Endothelial cell (in vitro differentiated cells): ENCODE measurements at regions not wholly inside any gene's neighbourhood (a gene's known extent, or its start where the extent isn't known, plus 50 kb on each side); places are given as distances from the start of the nearest gene placed in this dataset.
A peak's percentile ranks its signal among the peaks of the same experiment; 100 is the strongest.

Source experiments
- DNase-seq: peaks from one replicate; pipeline ENCODE4 v3.0.0; 2021; ENCODE audit warnings: low spot score
- H3K27ac Mint-ChIP-seq: one replicate; pipeline ENCODE4 v1.8.0; 2021; ENCODE audit warnings: mixed read lengths, inconsistent platforms; ENCODE audit not compliant: unreplicated experiment
- H3K27me3 Mint-ChIP-seq: one replicate; pipeline ENCODE4 v1.8.0; 2021; ENCODE audit warnings: mild to moderate bottlenecking, moderate library complexity, mixed read lengths, inconsistent platforms; ENCODE audit not compliant: unreplicated experiment
- H3K36me3 Mint-ChIP-seq: one replicate; pipeline ENCODE4 v1.8.0; 2021; ENCODE audit warnings: mild to moderate bottlenecking, low read depth, mixed read lengths, inconsistent platforms; ENCODE audit not compliant: unreplicated experiment
- H3K4me1 Mint-ChIP-seq: one replicate; pipeline ENCODE4 v1.8.0; 2021; ENCODE audit warnings: mild to moderate bottlenecking, mixed read lengths, inconsistent platforms; ENCODE audit not compliant: unreplicated experiment
- H3K4me3 Mint-ChIP-seq: one replicate; pipeline ENCODE4 v1.8.0; 2021; ENCODE audit warnings: mild to moderate bottlenecking, mixed read lengths, inconsistent platforms; ENCODE audit not compliant: unreplicated experiment
- H3K9me3 Mint-ChIP-seq: one replicate; pipeline ENCODE4 v1.8.0; 2021; ENCODE audit warnings: mixed read lengths, inconsistent platforms; ENCODE audit not compliant: unreplicated experiment
- TF ChIP-seq, protein P1 (sequence below): fragments of 200-600 bp; sonication (generic); IDR thresholded peaks from one replicate; pipeline ENCODE4 v1.5.0; 2021; ENCODE audit warnings: antibody characterized with exemption; ENCODE audit not compliant: unreplicated experiment

DNA sequence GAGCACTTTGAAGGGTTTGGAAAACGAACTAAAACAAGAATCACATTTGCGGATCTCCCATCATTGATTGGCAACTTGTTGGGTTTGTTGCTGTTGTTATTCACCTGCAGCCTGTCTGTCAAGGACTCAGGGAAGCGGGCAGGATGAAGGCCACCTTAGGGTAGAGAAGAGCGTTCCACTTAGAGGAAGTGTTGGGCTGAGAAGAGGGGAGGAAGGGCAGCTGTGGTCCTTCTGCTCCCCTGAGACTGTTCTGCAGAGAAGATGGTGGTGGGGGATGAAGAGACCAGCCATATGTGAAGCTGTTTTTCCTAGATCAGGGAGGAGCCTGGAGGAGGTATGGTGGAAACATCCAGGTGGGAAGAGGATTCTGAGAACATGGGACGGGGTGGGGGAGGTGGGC, 70.6 kb upstream of the CPEB4 start:
- peaks cover 3% of the 10 kb centered on the region for H3K4me1 Mint-ChIP-seq
- H3K27ac Mint-ChIP-seq, result no peak overlapping the region
- H3K27me3 Mint-ChIP-seq, result no peaks in the 10 kb centered on the region
- H3K36me3 Mint-ChIP-seq, result no peaks in the 10 kb centered on the region
- H3K4me3 Mint-ChIP-seq, result no peak overlapping the region
- TF ChIP-seq, protein P1, sequence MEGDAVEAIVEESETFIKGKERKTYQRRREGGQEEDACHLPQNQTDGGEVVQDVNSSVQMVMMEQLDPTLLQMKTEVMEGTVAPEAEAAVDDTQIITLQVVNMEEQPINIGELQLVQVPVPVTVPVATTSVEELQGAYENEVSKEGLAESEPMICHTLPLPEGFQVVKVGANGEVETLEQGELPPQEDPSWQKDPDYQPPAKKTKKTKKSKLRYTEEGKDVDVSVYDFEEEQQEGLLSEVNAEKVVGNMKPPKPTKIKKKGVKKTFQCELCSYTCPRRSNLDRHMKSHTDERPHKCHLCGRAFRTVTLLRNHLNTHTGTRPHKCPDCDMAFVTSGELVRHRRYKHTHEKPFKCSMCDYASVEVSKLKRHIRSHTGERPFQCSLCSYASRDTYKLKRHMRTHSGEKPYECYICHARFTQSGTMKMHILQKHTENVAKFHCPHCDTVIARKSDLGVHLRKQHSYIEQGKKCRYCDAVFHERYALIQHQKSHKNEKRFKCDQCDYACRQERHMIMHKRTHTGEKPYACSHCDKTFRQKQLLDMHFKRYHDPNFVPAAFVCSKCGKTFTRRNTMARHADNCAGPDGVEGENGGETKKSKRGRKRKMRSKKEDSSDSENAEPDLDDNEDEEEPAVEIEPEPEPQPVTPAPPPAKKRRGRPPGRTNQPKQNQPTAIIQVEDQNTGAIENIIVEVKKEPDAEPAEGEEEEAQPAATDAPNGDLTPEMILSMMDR, result no peak
- H3K9me3 Mint-ChIP-seq, result no peaks in the 10 kb centered on the region
- DNase-seq, result no peak

DNA sequence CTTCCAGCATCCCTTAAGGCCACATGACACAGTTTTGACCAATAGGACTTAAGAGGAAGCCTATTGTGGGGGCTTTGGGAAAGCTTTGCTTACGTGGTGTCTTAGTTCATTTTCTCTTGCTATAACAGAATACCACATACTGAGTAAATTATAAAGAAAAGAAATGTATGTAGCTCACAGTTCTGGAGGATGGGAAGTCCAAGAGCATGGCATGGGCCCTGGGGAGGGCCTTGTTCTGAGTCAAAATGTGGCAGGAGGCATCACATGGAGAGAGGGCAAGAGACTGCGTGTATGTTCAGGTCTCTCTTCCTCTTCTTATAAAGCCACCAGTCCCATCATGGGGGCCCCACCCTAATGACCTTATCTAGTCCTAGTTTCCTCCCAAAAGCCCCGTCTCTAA, 68.6 kb upstream of the CPEB4 start:
- Mint-ChIP-seq H3K4me1 (peaks cover 13% of the 10 kb centered on the region), H3K9me3 (no peaks in the 10 kb centered on the region), H3K27me3 (no peaks in the 10 kb centered on the region), H3K27ac (no peak overlapping the region), H3K36me3 (no peaks in the 10 kb centered on the region), H3K4me3 (no peak overlapping the region)
- TF ChIP-seq, protein P1, result no peak
- no peak for DNase-seq

DNA sequence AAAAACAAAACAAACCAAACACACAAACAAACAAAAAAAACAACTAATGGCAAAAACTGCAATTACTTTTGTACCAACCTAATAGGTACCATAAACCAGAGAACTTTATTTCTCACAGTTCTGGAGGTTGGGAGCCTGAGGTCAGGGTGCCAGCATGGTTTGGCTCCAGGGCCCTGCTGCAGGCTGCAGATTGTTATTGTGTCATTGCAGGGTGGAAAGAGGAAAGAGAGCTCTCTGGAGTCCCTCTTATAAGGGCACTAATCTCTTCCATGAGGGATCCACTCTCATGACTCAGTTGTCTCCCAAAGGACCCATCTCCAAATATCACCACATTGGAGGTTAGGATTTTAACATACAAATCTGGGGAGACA, 64.9 kb upstream of the CPEB4 start:
- no peaks in the 10 kb centered on the region for H3K9me3 Mint-ChIP-seq
- H3K36me3 Mint-ChIP-seq, result peaks cover 5% of the 10 kb centered on the region
- no peak overlapping the region for H3K4me3 Mint-ChIP-seq
- TF ChIP-seq, protein P1, result no peak
- H3K4me1 Mint-ChIP-seq, result peaks cover 14% of the 10 kb centered on the region
- no peak overlapping the region for H3K27ac Mint-ChIP-seq
- H3K27me3 Mint-ChIP-seq, result peaks cover 1% of the 10 kb centered on the region
- no peak for DNase-seq

DNA sequence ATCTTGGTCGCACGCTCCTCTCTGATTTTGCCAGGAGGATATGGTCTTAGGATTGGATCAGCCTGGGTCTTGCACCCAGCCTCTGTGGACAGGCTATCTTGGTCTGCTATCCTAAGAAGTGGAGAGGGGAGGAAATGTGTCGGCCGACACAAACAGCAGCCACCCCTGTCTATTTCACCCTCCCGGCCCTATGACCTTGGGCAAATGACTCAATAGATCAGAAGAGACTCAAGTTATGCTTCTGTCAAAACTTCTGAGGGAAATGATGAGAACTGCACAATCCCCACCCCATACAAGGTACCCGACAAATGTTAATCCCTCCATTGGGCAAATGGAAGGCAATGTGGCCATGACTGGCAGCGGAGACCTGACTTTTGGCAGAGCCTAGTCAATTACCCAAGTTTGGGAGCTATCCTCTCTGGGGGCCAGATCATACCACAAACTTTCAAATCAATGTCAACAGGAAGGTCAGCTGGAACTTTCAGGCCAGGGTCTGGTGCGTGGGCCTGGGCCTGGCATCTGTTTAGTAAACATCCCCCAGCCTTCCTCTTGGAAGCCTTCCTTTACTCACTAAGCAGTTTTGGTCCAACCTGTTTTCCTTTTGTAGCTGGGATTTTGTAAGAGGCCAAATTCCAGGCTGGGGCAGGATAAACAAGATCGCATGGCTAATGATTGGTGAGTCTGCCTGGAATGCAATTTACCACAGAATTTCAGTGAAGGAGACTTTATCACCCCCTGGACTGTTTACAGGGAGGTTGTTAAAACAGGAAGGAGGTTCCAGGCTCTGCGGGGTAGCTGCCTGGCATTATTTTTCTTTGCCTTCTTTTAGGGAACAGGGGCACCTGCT, 64.2 kb upstream of the CPEB4 start:
- TF ChIP-seq, protein P1, result no peak
- Mint-ChIP-seq H3K4me3 (no peak overlapping the region), H3K27me3 (peaks cover 2% of the 10 kb centered on the region), H3K9me3 (no peaks in the 10 kb centered on the region), H3K4me1 (peaks cover 14% of the 10 kb centered on the region), H3K36me3 (peaks cover 5% of the 10 kb centered on the region), H3K27ac (peak overlapping the region; percentile 21)
- no peak for DNase-seq

DNA sequence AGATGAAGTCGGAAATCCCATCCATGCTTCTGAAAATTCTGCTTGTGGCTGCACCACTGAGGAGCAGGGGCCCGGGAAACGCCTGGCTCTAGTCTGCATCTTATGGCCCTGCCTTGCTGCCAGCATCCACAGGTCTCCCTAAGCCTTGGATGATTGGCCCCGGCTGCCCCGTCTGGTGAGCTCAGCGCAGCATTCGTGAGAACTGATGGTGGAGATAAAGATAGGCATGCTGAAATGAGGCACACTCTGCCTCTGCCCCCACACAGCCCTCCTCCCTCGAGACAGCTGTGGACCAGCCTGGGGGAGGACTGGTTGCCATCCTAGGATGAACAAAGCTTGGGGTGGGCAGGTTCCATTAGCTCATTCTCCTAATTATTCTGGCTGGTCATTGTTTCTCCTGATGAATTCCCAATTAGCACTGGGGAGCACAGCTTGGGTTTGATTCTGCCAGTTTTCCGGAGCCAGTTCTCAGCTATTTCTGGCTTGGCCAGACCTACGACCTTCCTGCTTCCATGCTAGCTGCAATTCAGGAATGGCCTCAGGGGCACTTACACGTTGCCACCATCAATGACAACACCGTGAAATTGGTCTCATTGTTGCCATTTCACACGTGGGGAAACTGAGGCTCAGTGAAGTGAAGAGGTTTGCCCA, 62.8 kb upstream of the CPEB4 start:
- DNase-seq, result no peak
- TF ChIP-seq, protein P1, result no peak
- peaks cover 5% of the 10 kb centered on the region for H3K36me3 Mint-ChIP-seq
- no peak overlapping the region for H3K27ac Mint-ChIP-seq
- no peaks in the 10 kb centered on the region for H3K9me3 Mint-ChIP-seq
- peaks cover 14% of the 10 kb centered on the region for H3K4me1 Mint-ChIP-seq
- no peak overlapping the region for H3K4me3 Mint-ChIP-seq
- H3K27me3 Mint-ChIP-seq, result peaks cover 2% of the 10 kb centered on the region
